Adrenal gland (tissue), 9 donors: ENCODE measurements at regions not wholly inside any gene's neighbourhood (a gene's known extent, or its start where the extent isn't known, plus 50 kb on each side); places are given as distances from the start of the nearest gene placed in this dataset.

Source experiments
- DNase-seq, 7 donors: peaks; one replicate each; pipeline ENCODE4 v3.0.0-alpha.2; 2019 to 2020
- H3K27ac ChIP-seq, 5 donors: fragments of 200-600 bp; sonication (generic) in 4 of 5; 1 replicate in 3 of 5; 2 replicates in 2 of 5; pipeline versions ENCODE4 v1.5.1 to v1.8.0; 2016 to 2020; ENCODE audit warnings: mild to moderate bottlenecking in 1 of 5
- H3K27me3 ChIP-seq: fragments of 200-600 bp; 2 replicates; pipeline ENCODE4 v1.8.0; 2021
- H3K36me3 ChIP-seq, 2 donors: fragments of 200-600 bp; replicated peaks in 1 of 2; 1 replicate in 1 of 2; 2 replicates in 1 of 2; pipeline versions ENCODE4 v1.5.1 to v1.8.0; 2018 to 2022
- H3K4me1 ChIP-seq, 2 donors: fragments of 200-600 bp; replicated peaks in 1 of 2; 1 replicate in 1 of 2; 2 replicates in 1 of 2; pipeline versions ENCODE4 v1.5.1 to v1.8.0; 2018 to 2021
- H3K4me3 ChIP-seq, 4 donors: fragments of 200-600 bp; sonication (generic) in 3 of 4; one replicate each; pipeline ENCODE4 v1.5.1; 2016 to 2018
- H3K9me3 ChIP-seq, 3 donors: fragments of 200-600 bp; sonication (generic) in 1 of 3; replicated peaks in 1 of 3; 1 replicate in 2 of 3; 2 replicates in 1 of 3; pipeline versions ENCODE4 v1.5.1 to v1.8.0; 2016 to 2021
- CTCF ChIP-seq, 6 experiments: fragments of 450-650 bp in 4 of 6; fragments of 200-600 bp in 2 of 6; sonication (generic) in 1 of 6; IDR thresholded peaks; 1 replicate in 5 of 6; 2 replicates in 1 of 6; pipeline versions ENCODE4 v1.5.1 to v1.8.0; 2016 to 2021; ENCODE audit warnings: antibody characterized with exemption in 6 of 6, mild to moderate bottlenecking in 2 of 6, moderate library complexity in 1 of 6
- POLR2A ChIP-seq, 2 donors: fragments of 450-650 bp; IDR thresholded peaks; one replicate each; pipeline ENCODE4 v1.6.1; 2017; ENCODE audit warnings: antibody characterized with exemption in 2 of 2, mild to moderate bottlenecking in 2 of 2, moderate library complexity in 1 of 2
- WGBS, 4 donors: extraction: QIAGEN DNeasy Blood & Tissue Kit in 2 of 4; methylation state at CpG; one replicate each; pipeline versions ENCODE4 v1.1.5 to v1.1.7; 2013 to 2017; 5-methylcytosine and 5-hydroxymethylcytosine counted together
- intact Hi-C, 2 donors: fragments of 100-400 bp; cut with DNase I; formaldehyde crosslinking; loops; one replicate each; pipeline versions ENCODE4 v1.14.1 to v1.15.0; 2022 to 2023
- donor health status: healthy with polysubstance abuse.
- donor health status: Bipolar disorder and iron deficiency.
- donor health status: DM: yes; HTN: yes; CAD: no.
- donor health status: DM: no; HTN: no; CAD: no.
- donor health status: DM: no; HTN: no; CAD: no.

DNA sequence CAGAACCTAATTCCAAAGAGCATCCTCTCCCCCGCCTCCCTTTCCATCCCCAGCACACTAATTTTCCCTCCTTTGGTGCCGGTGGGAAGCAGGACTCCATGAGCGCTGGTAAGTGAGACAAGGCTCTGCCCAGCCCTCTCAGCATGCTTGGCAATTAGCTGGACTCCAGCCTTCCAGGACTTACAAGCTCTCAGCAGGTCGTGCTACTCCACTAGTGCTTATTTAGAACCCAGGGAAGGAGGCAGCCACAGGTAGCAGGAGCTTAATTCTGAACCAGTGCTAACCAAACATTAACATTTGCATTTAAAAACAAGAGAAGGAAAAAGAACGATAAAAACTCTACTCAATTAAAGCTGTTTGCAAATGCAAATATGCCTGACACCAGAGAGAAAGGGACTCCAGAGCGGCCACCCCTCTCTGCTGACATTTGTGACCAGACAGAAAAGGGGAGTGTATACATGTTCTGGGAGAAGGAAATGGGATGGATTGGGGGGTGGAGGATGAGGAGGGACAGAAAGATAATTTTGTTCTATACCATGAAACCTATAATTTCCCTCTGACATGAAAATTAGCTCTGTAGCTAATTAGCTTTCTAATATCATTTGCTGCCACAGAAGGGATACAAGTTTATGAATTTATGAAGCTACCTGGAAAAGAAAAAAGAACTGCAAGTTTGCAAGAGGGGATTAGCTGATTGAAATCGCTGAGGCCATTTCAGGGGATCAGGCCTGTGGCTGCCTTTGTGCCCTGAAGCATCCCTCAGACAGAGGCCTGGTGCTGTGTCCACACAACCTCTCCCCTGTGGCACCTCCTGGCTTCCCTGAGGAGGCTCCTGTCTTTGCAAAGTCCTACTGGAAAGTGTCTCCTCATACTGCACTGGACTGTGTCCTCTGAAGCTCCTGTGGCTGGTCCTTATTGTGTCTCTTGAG is 266.3 kb downstream of the SEC61B start:
- DNase-seq = no peak
- no peak overlapping the region for H3K4me3 ChIP-seq
- no peak overlapping the region for H3K27ac ChIP-seq
- peaks cover 0 to 6% (median 0%) of the 10 kb centered on the region in 3 donors for H3K9me3 ChIP-seq
- H3K36me3 ChIP-seq = no peaks in the 10 kb centered on the region
- intact Hi-C loops = no loop called here
- no peaks in the 10 kb centered on the region for H3K27me3 ChIP-seq
- WGBS, 4 donors = 77 to 87% (median 82%) methylated on average over 7 of the region's 7 CpGs
- no peaks in the 10 kb centered on the region for H3K4me1 ChIP-seq
- TF ChIP-seq CTCF (IDR thresholded peaks at IDR 0.05) (no peak), POLR2A (IDR thresholded peaks at IDR 0.05) (no peak)

- Histone ChIP-seq H3K27me3 (no peaks in the 10 kb centered on the region), H3K4me3 (no peak overlapping the region), H3K9me3 (peaks cover 0 to 1% (median 0%) of the 10 kb centered on the region in 3 donors), H3K27ac (no peak overlapping the region), H3K4me1 (no peaks in the 10 kb centered on the region), H3K36me3 (no peaks in the 10 kb centered on the region)
- no peak for DNase-seq
- intact Hi-C loops = no loop called here
- TF ChIP-seq POLR2A (IDR thresholded peaks at IDR 0.05) = no peak
- TF ChIP-seq CTCF (IDR thresholded peaks at IDR 0.05) = no peak
Measured at GRCh38 chr9:99489060-99489413, 267.0 kb downstream of the SEC61B start.

DNA sequence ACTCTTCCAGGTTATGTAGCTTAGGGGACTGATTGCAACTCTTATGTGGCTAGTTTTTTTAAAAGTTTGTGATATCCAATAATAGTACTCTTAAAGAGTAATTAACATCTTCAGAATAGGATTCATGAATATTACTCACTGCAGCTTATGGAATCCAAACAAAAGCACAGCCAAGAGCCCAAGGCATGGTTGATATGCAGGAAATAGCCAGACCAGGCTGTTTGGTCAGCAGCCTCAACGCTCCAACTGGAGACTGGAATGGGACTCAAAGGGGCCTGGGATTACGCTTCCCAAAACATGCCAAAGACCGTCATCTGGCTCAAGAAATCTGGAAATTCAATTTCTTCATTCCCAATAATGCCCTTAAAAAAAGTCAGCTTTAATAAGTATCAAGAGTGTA is 268.6 kb downstream of the SEC61B start:
- DNase-seq = no peak
- WGBS, 4 donors = 60 to 94% (median 61%) methylated on average over 2 to 3 of the region's 3 CpGs
- H3K4me3 ChIP-seq = no peak overlapping the region
- no peaks in the 10 kb centered on the region for H3K4me1 ChIP-seq
- intact Hi-C loops = no loop called here
- no peaks in the 10 kb centered on the region for H3K36me3 ChIP-seq
- no peaks in the 10 kb centered on the region for H3K27me3 ChIP-seq
- H3K9me3 ChIP-seq = no peaks in the 10 kb centered on the region
- no peak for TF ChIP-seq CTCF (IDR thresholded peaks at IDR 0.05)
- H3K27ac ChIP-seq = no peak overlapping the region

DNA sequence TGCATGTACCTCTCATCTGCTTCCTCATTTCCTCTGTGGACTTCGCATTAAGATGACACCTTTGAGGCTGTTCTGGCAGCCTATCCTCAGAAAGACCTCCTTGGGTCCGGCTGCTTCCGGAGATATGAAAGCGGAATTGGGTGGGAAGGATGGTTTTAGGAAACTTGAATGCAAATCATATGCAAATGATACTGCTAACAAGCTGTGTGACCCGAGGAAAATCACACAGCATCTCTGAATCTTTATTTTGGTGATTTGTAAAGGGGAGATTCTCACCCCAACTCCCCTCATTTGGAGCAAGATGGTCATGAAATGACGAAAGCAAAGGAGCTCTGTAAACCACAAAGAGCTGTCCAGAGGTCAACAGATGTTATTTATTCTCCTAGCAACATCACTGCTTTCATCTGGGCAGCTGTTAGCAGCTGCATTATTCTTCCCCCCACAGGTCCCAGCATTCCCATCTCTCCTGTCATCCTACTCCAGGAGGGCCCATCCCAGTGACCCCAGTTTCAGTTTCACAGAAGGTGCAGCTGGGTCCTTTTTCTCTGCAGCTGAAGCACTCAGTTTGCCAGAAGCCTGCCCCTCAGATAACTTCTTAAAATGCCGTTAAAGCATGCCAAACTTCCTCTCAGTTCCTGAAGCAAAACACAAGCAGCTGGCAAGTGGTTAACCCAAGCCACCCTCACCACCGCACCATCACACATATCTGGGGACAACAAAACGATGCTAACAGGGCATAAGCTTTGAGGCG is 269.5 kb downstream of the SEC61B start:
- no peak for DNase-seq
- Histone ChIP-seq H3K4me1 (no peaks in the 10 kb centered on the region), H3K9me3 (no peaks in the 10 kb centered on the region), H3K27ac (no peak overlapping the region), H3K36me3 (no peaks in the 10 kb centered on the region), H3K27me3 (no peaks in the 10 kb centered on the region), H3K4me3 (no peak overlapping the region)
- intact Hi-C loops = no loop called here
- TF ChIP-seq POLR2A (IDR thresholded peaks at IDR 0.05) (no peak), CTCF (IDR thresholded peaks at IDR 0.05) (no peak)
- WGBS, 4 donors = 69 to 79% (median 75%) methylated on average over 10 of the region's 10 CpGs
